HEK293 (cell line): ENCODE measurements at regions not wholly inside any gene's neighbourhood (a gene's known extent, or its start where the extent isn't known, plus 50 kb on each side); places are given as distances from the start of the nearest gene placed in this dataset.

ENCODE experiments used
- CTCF ChIA-PET: fragments of 350-600 bp; formaldehyde crosslinking; extraction: SDS; loops from one replicate; lab custom pipeline; 2021; ENCODE audit warnings: antibody characterized with exemption; lab: Yijun Ruan, JAX
- POLR2A ChIA-PET: fragments of 300-600 bp; formaldehyde crosslinking; extraction: SDS; loops from one replicate; lab custom pipeline; 2020; ENCODE audit warnings: antibody characterized with exemption, inconsistent platforms; lab: Yijun Ruan, JAX
- H3K27ac ChIP-seq: fragments of 200-500 bp; sonication (Bioruptor generic); 2 replicates; pipeline ENCODE4 v1.5.1; 2014; ENCODE audit warnings: low read depth, low read length, control low read depth, inconsistent platforms; ENCODE audit errors: extremely low read depth
- H3K36me3 ChIP-seq, 2 experiments: fragments of 200-500 bp in 1 of 2; sonication (Bioruptor generic) in 1 of 2; 1 replicate in 1 of 2; 2 replicates in 1 of 2; pipeline ENCODE4 v1.5.1; 2014 to 2017; ENCODE audit warnings: inconsistent platforms in 2 of 2, low read length in 2 of 2; ENCODE audit not compliant: control insufficient read depth in 2 of 2, insufficient read depth in 1 of 2
- H3K4me1 ChIP-seq: fragments of 200-500 bp; sonication (Bioruptor generic); 2 replicates; pipeline ENCODE4 v1.5.1; 2014; ENCODE audit warnings: mild to moderate bottlenecking, low read length, inconsistent platforms; ENCODE audit not compliant: control insufficient read depth, insufficient read depth
- H3K4me3 ChIP-seq: 2 replicates; pipeline ENCODE4 v1.5.1; 2011; ENCODE audit warnings: low read depth, mild to moderate bottlenecking, control low read depth, low read length, moderate library complexity
- H3K9me3 ChIP-seq: fragments of 200-500 bp; sonication (Bioruptor generic); 2 replicates; pipeline ENCODE4 v1.5.1; 2014; ENCODE audit warnings: low read depth, low read length, inconsistent platforms; ENCODE audit not compliant: control insufficient read depth, insufficient read depth
- BCL11B ChIP-seq: fragments of 450-650 bp; formaldehyde crosslinking; IDR thresholded peaks from 2 replicates; pipeline ENCODE4 v1.5.1; 2016; ENCODE audit warnings: low read depth, missing biosample characterization, missing genetic modification characterization
- KLF10 ChIP-seq: fragments of 450-650 bp; IDR thresholded peaks from 2 replicates; pipeline ENCODE4 v1.5.1; 2018; ENCODE audit warnings: missing biosample characterization, mild to moderate bottlenecking, missing genetic modification characterization
- KLF7 ChIP-seq: fragments of 450-650 bp; formaldehyde crosslinking; IDR thresholded peaks from 2 replicates; pipeline ENCODE4 v1.5.1; 2016; ENCODE audit warnings: missing biosample characterization, missing genetic modification characterization, borderline replicate concordance
- KLF8 ChIP-seq: fragments of 450-650 bp; formaldehyde crosslinking; IDR thresholded peaks from 2 replicates; pipeline ENCODE4 v1.5.1; 2016; ENCODE audit warnings: missing biosample characterization, missing genetic modification characterization
- OSR2 ChIP-seq: fragments of 450-650 bp; formaldehyde crosslinking; IDR thresholded peaks from 2 replicates; pipeline ENCODE4 v1.5.1; 2016; ENCODE audit warnings: missing biosample characterization, missing genetic modification characterization
- REPIN1 ChIP-seq: fragments of 450-650 bp; formaldehyde crosslinking; IDR thresholded peaks from 2 replicates; pipeline ENCODE4 v1.5.1; 2017; ENCODE audit warnings: missing biosample characterization, missing genetic modification characterization, low read depth
- YY2 ChIP-seq: fragments of 450-650 bp; formaldehyde crosslinking; IDR thresholded peaks from 2 replicates; pipeline ENCODE4 v1.5.1; 2016; ENCODE audit warnings: missing biosample characterization, missing genetic modification characterization
- ZBTB21 ChIP-seq: fragments of 450-650 bp; formaldehyde crosslinking; IDR thresholded peaks from 2 replicates; pipeline ENCODE4 v1.5.1; 2017; ENCODE audit warnings: missing biosample characterization, missing genetic modification characterization
- ZEB2 ChIP-seq: fragments of 450-650 bp; formaldehyde crosslinking; IDR thresholded peaks from 2 replicates; pipeline ENCODE4 v1.5.1; 2016; ENCODE audit warnings: missing biosample characterization, missing genetic modification characterization
- ZFP3 ChIP-seq: fragments of 450-650 bp; formaldehyde crosslinking; IDR thresholded peaks from 2 replicates; pipeline ENCODE4 v1.5.1; 2016; ENCODE audit warnings: low read depth, missing biosample characterization, missing genetic modification characterization
- ZNF211 ChIP-seq: fragments of 450-650 bp; formaldehyde crosslinking; IDR thresholded peaks from 2 replicates; pipeline ENCODE4 v1.5.1; 2016; ENCODE audit warnings: low read depth, missing biosample characterization, missing genetic modification characterization
- ZNF292 ChIP-seq: fragments of 450-650 bp; formaldehyde crosslinking; IDR thresholded peaks from 2 replicates; pipeline ENCODE4 v1.5.1; 2016; ENCODE audit warnings: low read depth, missing biosample characterization, missing genetic modification characterization, borderline replicate concordance
- ZNF394 ChIP-seq: fragments of 450-650 bp; formaldehyde crosslinking; IDR thresholded peaks from 2 replicates; pipeline ENCODE4 v1.5.1; 2016; ENCODE audit warnings: missing biosample characterization, missing genetic modification characterization, mild to moderate bottlenecking, moderate library complexity, borderline replicate concordance
- ZNF510 ChIP-seq: fragments of 450-650 bp; formaldehyde crosslinking; IDR thresholded peaks from 2 replicates; pipeline ENCODE4 v1.5.1; 2018; ENCODE audit warnings: mild to moderate bottlenecking, missing genetic modification characterization, missing biosample characterization; ENCODE audit not compliant: insufficient replicate concordance
- ZNF571 ChIP-seq: fragments of 450-650 bp; formaldehyde crosslinking; IDR thresholded peaks from 2 replicates; pipeline ENCODE4 v1.5.0; 2017; ENCODE audit warnings: missing biosample characterization, missing genetic modification characterization
- ZNF621 ChIP-seq: fragments of 450-650 bp; formaldehyde crosslinking; IDR thresholded peaks from 2 replicates; pipeline ENCODE4 v1.5.1; 2017; ENCODE audit warnings: missing biosample characterization, missing genetic modification characterization
- ZNF623 ChIP-seq: fragments of 450-650 bp; formaldehyde crosslinking; IDR thresholded peaks from 2 replicates; pipeline ENCODE4 v1.5.1; 2016; ENCODE audit warnings: missing biosample characterization, missing genetic modification characterization
- TF ChIP-seq, protein P1 (sequence below): fragments of 450-650 bp; formaldehyde crosslinking; IDR thresholded peaks from 2 replicates; pipeline ENCODE4 v1.5.1; 2017; ENCODE audit warnings: missing biosample characterization, mild to moderate bottlenecking, missing genetic modification characterization, moderate library complexity
- TF ChIP-seq, protein P2 (sequence below): fragments of 450-650 bp; formaldehyde crosslinking; IDR thresholded peaks from 2 replicates; pipeline ENCODE4 v1.5.1; 2016; ENCODE audit warnings: missing biosample characterization, missing genetic modification characterization
- TF ChIP-seq, protein P3 (sequence below): fragments of 450-650 bp; formaldehyde crosslinking; IDR thresholded peaks from 2 replicates; pipeline ENCODE4 v1.5.1; 2016; ENCODE audit warnings: missing biosample characterization, missing genetic modification characterization

DNA sequence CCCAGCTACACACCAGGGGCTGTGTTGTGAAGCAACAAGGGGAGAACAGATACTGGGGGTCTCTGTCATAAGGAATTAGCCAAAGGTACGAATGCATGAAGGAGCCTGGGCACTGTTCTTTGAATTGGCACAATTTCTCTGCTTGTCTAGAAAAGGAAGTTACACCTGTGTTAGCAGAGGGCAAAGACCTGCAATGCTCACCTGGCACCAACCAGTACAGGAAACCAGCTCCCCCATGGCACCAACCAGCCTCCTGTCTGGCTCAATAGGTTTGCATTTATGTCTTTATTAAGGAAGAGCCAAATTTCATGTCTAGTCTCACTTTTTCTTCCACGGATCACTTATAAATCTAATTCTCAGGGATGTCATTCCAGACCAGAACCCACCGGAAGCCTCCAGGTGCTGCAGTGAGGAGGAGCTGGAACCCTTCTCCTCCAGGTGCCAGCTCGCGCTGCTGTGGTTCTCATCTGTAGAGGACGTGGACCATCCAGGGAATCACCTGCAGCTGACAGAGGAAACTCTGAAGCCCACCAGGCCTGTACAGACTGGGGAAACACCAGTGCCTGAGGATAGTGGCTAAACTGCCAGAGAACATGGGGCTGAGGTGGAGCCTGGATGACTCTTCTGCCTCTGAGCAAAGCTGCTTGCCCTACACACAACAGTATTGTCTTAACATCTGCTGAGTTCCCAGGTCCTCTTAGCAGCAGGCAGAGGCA lies 113.4 kb upstream of the TRIM2 start:
- no peaks in the 10 kb centered on the region for H3K36me3 ChIP-seq
- H3K4me3 ChIP-seq = no peak overlapping the region
- H3K4me1 ChIP-seq = no peaks in the 10 kb centered on the region
- no peak for TF ChIP-seq ZBTB21
- TF ChIP-seq ZNF571 (tag by site-specific recombination) = no peak
- TF ChIP-seq ZNF211 (tag by site-specific recombination) = no peak
- TF ChIP-seq, protein P1, sequence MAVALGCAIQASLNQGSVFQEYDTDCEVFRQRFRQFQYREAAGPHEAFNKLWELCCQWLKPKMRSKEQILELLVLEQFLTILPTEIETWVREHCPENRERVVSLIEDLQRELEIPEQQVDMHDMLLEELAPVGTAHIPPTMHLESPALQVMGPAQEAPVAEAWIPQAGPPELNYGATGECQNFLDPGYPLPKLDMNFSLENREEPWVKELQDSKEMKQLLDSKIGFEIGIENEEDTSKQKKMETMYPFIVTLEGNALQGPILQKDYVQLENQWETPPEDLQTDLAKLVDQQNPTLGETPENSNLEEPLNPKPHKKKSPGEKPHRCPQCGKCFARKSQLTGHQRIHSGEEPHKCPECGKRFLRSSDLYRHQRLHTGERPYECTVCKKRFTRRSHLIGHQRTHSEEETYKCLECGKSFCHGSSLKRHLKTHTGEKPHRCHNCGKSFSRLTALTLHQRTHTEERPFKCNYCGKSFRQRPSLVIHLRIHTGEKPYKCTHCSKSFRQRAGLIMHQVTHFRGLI (tag by site-specific recombination) = no peak
- TF ChIP-seq, protein P2, sequence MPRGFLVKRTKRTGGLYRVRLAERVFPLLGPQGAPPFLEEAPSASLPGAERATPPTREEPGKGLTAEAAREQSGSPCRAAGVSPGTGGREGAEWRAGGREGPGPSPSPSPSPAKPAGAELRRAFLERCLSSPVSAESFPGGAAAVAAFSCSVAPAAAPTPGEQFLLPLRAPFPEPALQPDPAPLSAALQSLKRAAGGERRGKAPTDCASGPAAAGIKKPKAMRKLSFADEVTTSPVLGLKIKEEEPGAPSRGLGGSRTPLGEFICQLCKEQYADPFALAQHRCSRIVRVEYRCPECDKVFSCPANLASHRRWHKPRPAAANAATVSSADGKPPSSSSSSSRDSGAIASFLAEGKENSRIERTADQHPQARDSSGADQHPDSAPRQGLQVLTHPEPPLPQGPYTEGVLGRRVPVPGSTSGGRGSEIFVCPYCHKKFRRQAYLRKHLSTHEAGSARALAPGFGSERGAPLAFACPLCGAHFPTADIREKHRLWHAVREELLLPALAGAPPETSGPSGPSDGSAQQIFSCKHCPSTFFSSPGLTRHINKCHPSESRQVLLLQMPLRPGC (tag by site-specific recombination) = no peak
- no peak for TF ChIP-seq OSR2
- TF ChIP-seq, protein P3, sequence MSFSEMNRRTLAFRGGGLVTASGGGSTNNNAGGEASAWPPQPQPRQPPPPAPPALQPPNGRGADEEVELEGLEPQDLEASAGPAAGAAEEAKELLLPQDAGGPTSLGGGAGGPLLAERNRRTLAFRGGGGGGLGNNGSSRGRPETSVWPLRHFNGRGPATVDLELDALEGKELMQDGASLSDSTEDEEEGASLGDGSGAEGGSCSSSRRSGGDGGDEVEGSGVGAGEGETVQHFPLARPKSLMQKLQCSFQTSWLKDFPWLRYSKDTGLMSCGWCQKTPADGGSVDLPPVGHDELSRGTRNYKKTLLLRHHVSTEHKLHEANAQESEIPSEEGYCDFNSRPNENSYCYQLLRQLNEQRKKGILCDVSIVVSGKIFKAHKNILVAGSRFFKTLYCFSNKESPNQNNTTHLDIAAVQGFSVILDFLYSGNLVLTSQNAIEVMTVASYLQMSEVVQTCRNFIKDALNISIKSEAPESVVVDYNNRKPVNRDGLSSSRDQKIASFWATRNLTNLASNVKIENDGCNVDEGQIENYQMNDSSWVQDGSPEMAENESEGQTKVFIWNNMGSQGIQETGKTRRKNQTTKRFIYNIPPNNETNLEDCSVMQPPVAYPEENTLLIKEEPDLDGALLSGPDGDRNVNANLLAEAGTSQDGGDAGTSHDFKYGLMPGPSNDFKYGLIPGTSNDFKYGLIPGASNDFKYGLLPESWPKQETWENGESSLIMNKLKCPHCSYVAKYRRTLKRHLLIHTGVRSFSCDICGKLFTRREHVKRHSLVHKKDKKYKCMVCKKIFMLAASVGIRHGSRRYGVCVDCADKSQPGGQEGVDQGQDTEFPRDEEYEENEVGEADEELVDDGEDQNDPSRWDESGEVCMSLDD (tag by site-specific recombination) = no peak
- TF ChIP-seq ZEB2 = no peak
- TF ChIP-seq BCL11B (tag by site-specific recombination) = no peak
- TF ChIP-seq ZNF623 (tag by site-specific recombination) = no peak
- no peak for TF ChIP-seq KLF8
- TF ChIP-seq REPIN1 (tag by site-specific recombination) = no peak
- no peaks in the 10 kb centered on the region for H3K9me3 ChIP-seq
- POLR2A ChIA-PET = no interaction called here
- CTCF ChIA-PET = interaction anchor here (0.6 kb wide), 1 partner anchor 18 kb away, joined by 3 read pairs; no protein-coding TSS in a partner anchor
- H3K27ac ChIP-seq = no peak overlapping the region

DNA sequence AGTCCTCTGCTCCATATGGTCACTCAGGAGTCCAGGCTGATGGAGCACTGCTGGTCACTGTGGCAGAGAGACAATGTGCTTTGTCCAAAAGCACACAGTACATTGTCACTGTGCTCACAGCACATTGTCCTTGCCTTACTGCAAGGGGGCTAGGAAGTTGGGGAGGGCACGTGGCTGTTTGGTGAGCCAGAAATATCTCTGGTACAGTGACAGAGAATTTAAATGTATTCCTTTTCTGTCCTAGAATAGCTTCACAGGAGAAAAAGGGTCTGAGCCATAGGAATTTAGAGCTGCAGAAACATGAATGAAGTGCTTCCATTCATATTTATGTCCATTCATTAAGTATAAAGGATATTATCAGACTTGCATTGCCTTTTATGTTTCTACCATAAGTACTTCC lies 110.8 kb upstream of the TRIM2 start:
- no peak overlapping the region for H3K27ac ChIP-seq
- H3K36me3 ChIP-seq = no peaks in the 10 kb centered on the region
- no peaks in the 10 kb centered on the region for H3K9me3 ChIP-seq
- ChIA-PET CTCF (interaction anchor here (0.9 kb wide), 1 partner anchor 13 kb away, joined by 3 read pairs; no protein-coding TSS in a partner anchor), POLR2A (no interaction called here)
- no peak overlapping the region for H3K4me3 ChIP-seq
- no peaks in the 10 kb centered on the region for H3K4me1 ChIP-seq
- no peak for TF ChIP-seq ZNF292 (tag by site-specific recombination)
- no peak for TF ChIP-seq KLF7 (tag by site-specific recombination)
- no peak for TF ChIP-seq ZBTB21
- no peak for TF ChIP-seq ZNF394 (tag by site-specific recombination)
- no peak for TF ChIP-seq ZNF510
- no peak for TF ChIP-seq YY2 (tag by site-specific recombination)
- TF ChIP-seq, protein P2 (tag by site-specific recombination) = no peak
- TF ChIP-seq KLF10 (tag by site-specific recombination) = no peak
- TF ChIP-seq ZFP3 = no peak
- TF ChIP-seq ZNF621 (tag by site-specific recombination) = no peak
